ENCODE measurements at regions not wholly inside any gene's neighbourhood (a gene's known extent, or its start where the extent isn't known, plus 50 kb on each side); places are given as distances from the start of the nearest gene placed in this dataset.

DNA sequence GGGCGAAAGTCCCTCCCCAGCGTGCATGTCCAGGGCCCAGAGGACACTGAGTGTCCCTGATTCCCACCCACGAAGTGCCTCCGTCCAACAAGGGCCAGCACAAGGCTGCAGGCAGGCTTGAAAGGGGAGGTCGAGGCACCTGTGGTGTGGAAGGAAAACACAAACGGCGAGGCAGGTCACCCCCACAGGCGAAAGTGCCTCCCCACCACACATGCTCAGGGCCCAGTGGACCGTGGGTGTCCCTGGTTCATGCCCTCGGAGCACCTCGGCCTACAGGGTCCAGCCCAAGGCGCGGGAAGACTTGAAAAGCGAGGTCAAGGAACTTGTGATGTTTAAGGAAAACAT, 370.4 kb downstream of the ALG10 start:
- Histone ChIP-seq H3K36me3 (ENCODE audit: control insufficient read depth in 2 of 2, insufficient read depth in 1 of 2, low read length in 2 of 2) (no peaks in the 10 kb centered on the region), H3K9me3 (ENCODE audit: control insufficient read depth, insufficient read depth, low read depth, low read length) (no peaks in the 10 kb centered on the region), H3K4me1 (ENCODE audit: control insufficient read depth, insufficient read depth, low read length) (no peaks in the 10 kb centered on the region), H3K27ac (ENCODE audit: extremely low read depth, low read depth, low read length) (no peak overlapping the region), H3K4me3 (ENCODE audit: low read depth, low read length) (no peak overlapping the region)
- CTCF ChIA-PET: no interaction called here
- POLR2A ChIA-PET: no interaction called here
- no peak for TF ChIP-seq ZNF138 (tag by site-specific recombination; IDR thresholded peaks at IDR 0.05; ENCODE audit: borderline replicate concordance)
- no peak for TF ChIP-seq ZNF571 (tag by site-specific recombination; IDR thresholded peaks at IDR 0.05)
- no peak for TF ChIP-seq ZNF2 (tag by site-specific recombination; IDR thresholded peaks at IDR 0.05)
- no peak for TF ChIP-seq ZFHX2 (tag by site-specific recombination; conservative IDR thresholded peaks at IDR 0.05)
- no peak for TF ChIP-seq ZNF23 (tag by site-specific recombination; IDR thresholded peaks at IDR 0.05; ENCODE audit: borderline replicate concordance)
- no peak for TF ChIP-seq ZSCAN23 (tag by site-specific recombination; IDR thresholded peaks at IDR 0.05)
- no peak for TF ChIP-seq ZNF423 (tag by site-specific recombination; IDR thresholded peaks at IDR 0.05)
- no peak for TF ChIP-seq ZBTB7A (tag by site-specific recombination; IDR thresholded peaks at IDR 0.05; ENCODE audit: low read depth)
- TF ChIP-seq ZNF324 (tag by site-specific recombination; IDR thresholded peaks at IDR 0.05): no peak
- TF ChIP-seq KLF9 (tag by site-specific recombination; IDR thresholded peaks at IDR 0.05; ENCODE audit: low read depth): no peak
- TF ChIP-seq ZNF274 (IDR thresholded peaks at IDR 0.05; ENCODE audit: low read length): no peak
- TF ChIP-seq ZNF274 (tag by site-specific recombination; IDR thresholded peaks at IDR 0.05; ENCODE audit: borderline replicate concordance): no peak
- TF ChIP-seq, protein P1, sequence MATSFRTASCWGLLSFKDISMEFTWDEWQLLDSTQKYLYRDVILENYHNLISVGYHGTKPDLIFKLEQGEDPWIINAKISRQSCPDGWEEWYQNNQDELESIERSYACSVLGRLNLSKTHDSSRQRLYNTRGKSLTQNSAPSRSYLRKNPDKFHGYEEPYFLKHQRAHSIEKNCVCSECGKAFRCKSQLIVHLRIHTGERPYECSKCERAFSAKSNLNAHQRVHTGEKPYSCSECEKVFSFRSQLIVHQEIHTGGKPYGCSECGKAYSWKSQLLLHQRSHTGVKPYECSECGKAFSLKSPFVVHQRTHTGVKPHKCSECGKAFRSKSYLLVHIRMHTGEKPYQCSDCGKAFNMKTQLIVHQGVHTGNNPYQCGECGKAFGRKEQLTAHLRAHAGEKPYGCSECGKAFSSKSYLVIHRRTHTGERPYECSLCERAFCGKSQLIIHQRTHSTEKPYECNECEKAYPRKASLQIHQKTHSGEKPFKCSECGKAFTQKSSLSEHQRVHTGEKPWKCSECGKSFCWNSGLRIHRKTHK (tag by site-specific recombination; IDR thresholded peaks at IDR 0.05): no peak
- TF ChIP-seq ZNF157 (tag by site-specific recombination; IDR thresholded peaks at IDR 0.05): no peak
- TF ChIP-seq ZFP37 (tag by site-specific recombination; IDR thresholded peaks at IDR 0.05): no peak
- TF ChIP-seq ZNF521 (tag by site-specific recombination; IDR thresholded peaks at IDR 0.05): no peak
- no peak for TF ChIP-seq ZNF133 (tag by site-specific recombination; IDR thresholded peaks at IDR 0.05)
- TF ChIP-seq, protein P2, sequence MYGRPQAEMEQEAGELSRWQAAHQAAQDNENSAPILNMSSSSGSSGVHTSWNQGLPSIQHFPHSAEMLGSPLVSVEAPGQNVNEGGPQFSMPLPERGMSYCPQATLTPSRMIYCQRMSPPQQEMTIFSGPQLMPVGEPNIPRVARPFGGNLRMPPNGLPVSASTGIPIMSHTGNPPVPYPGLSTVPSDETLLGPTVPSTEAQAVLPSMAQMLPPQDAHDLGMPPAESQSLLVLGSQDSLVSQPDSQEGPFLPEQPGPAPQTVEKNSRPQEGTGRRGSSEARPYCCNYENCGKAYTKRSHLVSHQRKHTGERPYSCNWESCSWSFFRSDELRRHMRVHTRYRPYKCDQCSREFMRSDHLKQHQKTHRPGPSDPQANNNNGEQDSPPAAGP (tag by site-specific recombination; IDR thresholded peaks at IDR 0.05): no peak
- TF ChIP-seq, protein P3, sequence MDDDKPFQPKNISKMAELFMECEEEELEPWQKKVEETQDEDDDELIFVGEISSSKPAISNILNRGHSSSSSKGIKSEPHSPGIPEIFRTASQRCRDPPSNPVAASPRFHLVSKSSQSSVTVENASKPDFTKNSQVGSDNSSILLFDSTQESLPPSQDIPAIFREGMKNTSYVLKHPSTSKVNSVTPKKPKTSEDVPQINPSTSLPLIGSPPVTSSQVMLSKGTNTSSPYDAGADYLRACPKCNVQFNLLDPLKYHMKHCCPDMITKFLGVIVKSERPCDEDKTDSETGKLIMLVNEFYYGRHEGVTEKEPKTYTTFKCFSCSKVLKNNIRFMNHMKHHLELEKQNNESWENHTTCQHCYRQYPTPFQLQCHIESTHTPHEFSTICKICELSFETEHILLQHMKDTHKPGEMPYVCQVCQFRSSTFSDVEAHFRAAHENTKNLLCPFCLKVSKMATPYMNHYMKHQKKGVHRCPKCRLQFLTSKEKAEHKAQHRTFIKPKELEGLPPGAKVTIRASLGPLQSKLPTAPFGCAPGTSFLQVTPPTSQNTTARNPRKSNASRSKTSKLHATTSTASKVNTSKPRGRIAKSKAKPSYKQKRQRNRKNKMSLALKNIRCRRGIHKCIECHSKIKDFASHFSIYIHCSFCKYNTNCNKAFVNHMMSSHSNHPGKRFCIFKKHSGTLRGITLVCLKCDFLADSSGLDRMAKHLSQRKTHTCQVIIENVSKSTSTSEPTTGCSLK (tag by site-specific recombination; IDR thresholded peaks at IDR 0.05): no peak
- no peak for TF ChIP-seq ZNF132 (tag by site-specific recombination; IDR thresholded peaks at IDR 0.05; ENCODE audit: borderline replicate concordance)

DNA sequence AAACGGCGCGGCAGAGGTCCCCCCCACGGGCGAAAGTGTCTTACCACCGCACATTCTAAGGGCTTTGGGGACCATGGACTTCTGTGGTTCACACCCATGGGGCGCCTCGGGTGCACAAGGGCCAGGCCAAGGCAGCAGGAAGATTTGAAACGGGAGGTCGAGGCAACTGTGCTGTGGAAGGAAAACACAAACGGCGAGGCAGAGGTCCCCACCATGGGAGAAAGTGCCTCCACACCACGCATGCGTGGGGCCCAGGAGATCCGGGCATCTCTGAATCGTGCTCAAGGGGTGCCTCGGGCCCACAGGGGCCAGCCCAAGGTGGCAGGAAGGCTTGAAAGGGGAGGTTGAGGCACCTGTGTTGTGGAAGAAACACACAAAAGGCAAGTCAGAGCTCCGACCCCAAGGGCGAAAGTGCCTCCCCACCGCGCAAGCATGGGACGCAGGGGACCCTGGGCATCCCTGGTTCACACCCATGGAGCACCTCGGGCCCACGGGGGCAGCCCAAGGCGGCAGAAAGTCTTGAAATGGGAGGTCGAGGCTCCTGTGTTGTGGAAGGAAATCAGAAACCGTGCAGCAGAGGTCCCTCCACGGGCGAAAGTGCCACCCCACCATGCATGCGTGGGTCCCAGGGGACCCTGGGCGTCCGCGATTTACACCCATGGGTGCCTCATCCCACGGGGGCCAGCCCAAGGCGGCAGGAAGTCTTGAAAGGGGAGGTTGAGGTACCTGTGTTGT, 371.0 kb downstream of the ALG10 start:
- no peak overlapping the region for H3K4me3 ChIP-seq (ENCODE audit: low read depth, low read length)
- no peaks in the 10 kb centered on the region for H3K9me3 ChIP-seq (ENCODE audit: control insufficient read depth, insufficient read depth, low read depth, low read length)
- no peaks in the 10 kb centered on the region for H3K4me1 ChIP-seq (ENCODE audit: control insufficient read depth, insufficient read depth, low read length)
- H3K36me3 ChIP-seq (ENCODE audit: control insufficient read depth in 2 of 2, insufficient read depth in 1 of 2, low read length in 2 of 2): no peaks in the 10 kb centered on the region
- POLR2A ChIA-PET: no interaction called here
- no peak overlapping the region for H3K27ac ChIP-seq (ENCODE audit: extremely low read depth, low read depth, low read length)
- CTCF ChIA-PET: no interaction called here
- TF ChIP-seq, protein P4, sequence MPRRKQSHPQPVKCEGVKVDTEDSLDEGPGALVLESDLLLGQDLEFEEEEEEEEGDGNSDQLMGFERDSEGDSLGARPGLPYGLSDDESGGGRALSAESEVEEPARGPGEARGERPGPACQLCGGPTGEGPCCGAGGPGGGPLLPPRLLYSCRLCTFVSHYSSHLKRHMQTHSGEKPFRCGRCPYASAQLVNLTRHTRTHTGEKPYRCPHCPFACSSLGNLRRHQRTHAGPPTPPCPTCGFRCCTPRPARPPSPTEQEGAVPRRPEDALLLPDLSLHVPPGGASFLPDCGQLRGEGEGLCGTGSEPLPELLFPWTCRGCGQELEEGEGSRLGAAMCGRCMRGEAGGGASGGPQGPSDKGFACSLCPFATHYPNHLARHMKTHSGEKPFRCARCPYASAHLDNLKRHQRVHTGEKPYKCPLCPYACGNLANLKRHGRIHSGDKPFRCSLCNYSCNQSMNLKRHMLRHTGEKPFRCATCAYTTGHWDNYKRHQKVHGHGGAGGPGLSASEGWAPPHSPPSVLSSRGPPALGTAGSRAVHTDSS (tag by site-specific recombination; IDR thresholded peaks at IDR 0.05): no peak
- TF ChIP-seq ZSCAN30 (tag by site-specific recombination; IDR thresholded peaks at IDR 0.05) (no peak), SP3 (tag by site-specific recombination; IDR thresholded peaks at IDR 0.05) (no peak), SETDB1 (IDR thresholded peaks at IDR 0.05; ENCODE audit: insufficient read length, low read length) (no peak)
- TF ChIP-seq, protein P5, sequence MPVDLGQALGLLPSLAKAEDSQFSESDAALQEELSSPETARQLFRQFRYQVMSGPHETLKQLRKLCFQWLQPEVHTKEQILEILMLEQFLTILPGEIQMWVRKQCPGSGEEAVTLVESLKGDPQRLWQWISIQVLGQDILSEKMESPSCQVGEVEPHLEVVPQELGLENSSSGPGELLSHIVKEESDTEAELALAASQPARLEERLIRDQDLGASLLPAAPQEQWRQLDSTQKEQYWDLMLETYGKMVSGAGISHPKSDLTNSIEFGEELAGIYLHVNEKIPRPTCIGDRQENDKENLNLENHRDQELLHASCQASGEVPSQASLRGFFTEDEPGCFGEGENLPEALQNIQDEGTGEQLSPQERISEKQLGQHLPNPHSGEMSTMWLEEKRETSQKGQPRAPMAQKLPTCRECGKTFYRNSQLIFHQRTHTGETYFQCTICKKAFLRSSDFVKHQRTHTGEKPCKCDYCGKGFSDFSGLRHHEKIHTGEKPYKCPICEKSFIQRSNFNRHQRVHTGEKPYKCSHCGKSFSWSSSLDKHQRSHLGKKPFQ (tag by site-specific recombination; IDR thresholded peaks at IDR 0.05): no peak
- TF ChIP-seq, protein P6, sequence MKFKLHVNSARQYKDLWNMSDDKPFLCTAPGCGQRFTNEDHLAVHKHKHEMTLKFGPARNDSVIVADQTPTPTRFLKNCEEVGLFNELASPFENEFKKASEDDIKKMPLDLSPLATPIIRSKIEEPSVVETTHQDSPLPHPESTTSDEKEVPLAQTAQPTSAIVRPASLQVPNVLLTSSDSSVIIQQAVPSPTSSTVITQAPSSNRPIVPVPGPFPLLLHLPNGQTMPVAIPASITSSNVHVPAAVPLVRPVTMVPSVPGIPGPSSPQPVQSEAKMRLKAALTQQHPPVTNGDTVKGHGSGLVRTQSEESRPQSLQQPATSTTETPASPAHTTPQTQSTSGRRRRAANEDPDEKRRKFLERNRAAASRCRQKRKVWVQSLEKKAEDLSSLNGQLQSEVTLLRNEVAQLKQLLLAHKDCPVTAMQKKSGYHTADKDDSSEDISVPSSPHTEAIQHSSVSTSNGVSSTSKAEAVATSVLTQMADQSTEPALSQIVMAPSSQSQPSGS (tag by site-specific recombination; IDR thresholded peaks at IDR 0.05; ENCODE audit: low read depth): no peak
